ENCODE measurements at regions not wholly inside any gene's neighbourhood (a gene's known extent, or its start where the extent isn't known, plus 50 kb on each side); places are given as distances from the start of the nearest gene placed in this dataset.

DNA sequence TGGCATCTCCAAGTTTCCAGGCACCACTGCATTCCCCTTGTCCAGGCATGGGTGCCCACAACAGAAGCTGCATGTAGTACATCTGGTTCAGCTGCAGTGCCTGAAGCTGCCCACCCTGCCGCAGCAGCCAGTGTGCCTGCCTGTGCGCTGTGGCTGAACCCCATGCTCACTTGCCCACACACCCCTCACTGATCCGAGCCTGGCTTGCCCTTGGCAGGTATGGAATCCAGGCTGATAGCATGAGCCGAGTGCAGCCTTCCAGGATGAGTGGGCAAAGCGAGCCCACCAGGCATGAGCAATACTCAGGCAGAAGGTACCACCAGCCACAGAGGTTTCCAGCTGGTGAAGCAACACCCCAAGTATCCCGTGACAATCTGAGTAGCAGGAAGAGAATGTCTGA, 280.3 kb upstream of the KLF12 start (continued):
- TF ChIP-seq, protein P1, sequence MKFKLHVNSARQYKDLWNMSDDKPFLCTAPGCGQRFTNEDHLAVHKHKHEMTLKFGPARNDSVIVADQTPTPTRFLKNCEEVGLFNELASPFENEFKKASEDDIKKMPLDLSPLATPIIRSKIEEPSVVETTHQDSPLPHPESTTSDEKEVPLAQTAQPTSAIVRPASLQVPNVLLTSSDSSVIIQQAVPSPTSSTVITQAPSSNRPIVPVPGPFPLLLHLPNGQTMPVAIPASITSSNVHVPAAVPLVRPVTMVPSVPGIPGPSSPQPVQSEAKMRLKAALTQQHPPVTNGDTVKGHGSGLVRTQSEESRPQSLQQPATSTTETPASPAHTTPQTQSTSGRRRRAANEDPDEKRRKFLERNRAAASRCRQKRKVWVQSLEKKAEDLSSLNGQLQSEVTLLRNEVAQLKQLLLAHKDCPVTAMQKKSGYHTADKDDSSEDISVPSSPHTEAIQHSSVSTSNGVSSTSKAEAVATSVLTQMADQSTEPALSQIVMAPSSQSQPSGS (IDR thresholded peaks at IDR 0.05; ENCODE audit: low read length) = no peak
- TF ChIP-seq TEAD4 (IDR thresholded peaks at IDR 0.05; ENCODE audit: low read depth, low read length) = no peak
- TF ChIP-seq, protein P2, sequence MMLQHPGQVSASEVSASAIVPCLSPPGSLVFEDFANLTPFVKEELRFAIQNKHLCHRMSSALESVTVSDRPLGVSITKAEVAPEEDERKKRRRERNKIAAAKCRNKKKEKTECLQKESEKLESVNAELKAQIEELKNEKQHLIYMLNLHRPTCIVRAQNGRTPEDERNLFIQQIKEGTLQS (IDR thresholded peaks at IDR 0.05; ENCODE audit: insufficient read depth, low read depth, low read length) = no peak
- TF ChIP-seq CEBPB (IDR thresholded peaks at IDR 0.05; ENCODE audit: low read depth, low read length) = no peak
- no peak for TF ChIP-seq ZNF274 (IDR thresholded peaks at IDR 0.05; ENCODE audit: borderline replicate concordance, extremely low read depth, low read length)
